Astrocyte of the hippocampus (primary cell): ENCODE measurements at regions not wholly inside any gene's neighbourhood (a gene's known extent, or its start where the extent isn't known, plus 50 kb on each side); places are given as distances from the start of the nearest gene placed in this dataset.
A peak's percentile ranks its signal among the peaks of the same experiment; 100 is the strongest.

Source experiments
- DNase-seq: peaks from one replicate; pipeline ENCODE4 v3.0.0; 2011; ENCODE audit warnings: low read depth, low spot score

GRCh38 chr4:119825696-119826095 lies 197.1 kb upstream of the PDE5A start:
- DNase-seq = peak; percentile 20

- no peak for DNase-seq
These were observed 195.3 kb upstream of the PDE5A start for GRCh38 chr4:119823891-119824290.

GRCh38 chr4:119823045-119823444 lies 194.4 kb upstream of the PDE5A start:
- no peak for DNase-seq

- no peak for DNase-seq
These were observed 187.9 kb upstream of the PDE5A start for GRCh38 chr4:119816473-119816872.

GRCh38 chr4:119810001-119810400 lies 181.4 kb upstream of the PDE5A start:
- no peak for DNase-seq

- DNase-seq = no peak
These were observed 175.8 kb upstream of the PDE5A start for GRCh38 chr4:119804404-119804803.

- DNase-seq = no peak
These were observed 168.8 kb upstream of the PDE5A start for GRCh38 chr4:119797238-119797894.

- no peak for DNase-seq
These were observed 167.5 kb upstream of the PDE5A start for GRCh38 chr4:119795986-119796578.

- no peak for DNase-seq
These were observed 166.1 kb upstream of the PDE5A start for GRCh38 chr4:119794681-119795080.

- DNase-seq = no peak
These were observed 165.5 kb upstream of the PDE5A start for GRCh38 chr4:119794113-119794512.

- no peak for DNase-seq
These were observed 160.0 kb upstream of the PDE5A start for GRCh38 chr4:119788349-119789266.

- DNase-seq = peak; percentile 53
These were observed 157.4 kb upstream of the PDE5A start for GRCh38 chr4:119785963-119786362.

GRCh38 chr4:119783189-119783983 lies 154.8 kb upstream of the PDE5A start:
- no peak for DNase-seq

- DNase-seq = no peak
These were observed 152.4 kb upstream of the PDE5A start for GRCh38 chr4:119781044-119781443.

GRCh38 chr4:119774840-119775239 lies 146.2 kb upstream of the PDE5A start:
- no peak for DNase-seq

- no peak for DNase-seq
These were observed 137.3 kb upstream of the PDE5A start for GRCh38 chr4:119765951-119766350.

GRCh38 chr4:119765469-119765868 lies 136.9 kb upstream of the PDE5A start:
- no peak for DNase-seq

GRCh38 chr4:119763386-119763785 lies 134.8 kb upstream of the PDE5A start:
- no peak for DNase-seq

- DNase-seq = no peak
These were observed 127.0 kb upstream of the PDE5A start for GRCh38 chr4:119755599-119755998.

- DNase-seq = no peak
These were observed 124.3 kb upstream of the PDE5A start for GRCh38 chr4:119752936-119753335.

- peak; percentile 91 for DNase-seq
These were observed 122.2 kb upstream of the PDE5A start for GRCh38 chr4:119750771-119751170.

GRCh38 chr4:119750048-119750447 lies 121.4 kb upstream of the PDE5A start:
- DNase-seq = no peak
